ENCODE measurements at regions not wholly inside any gene's neighbourhood (a gene's known extent, or its start where the extent isn't known, plus 50 kb on each side); places are given as distances from the start of the nearest gene placed in this dataset.

GRCh38 chr12:28891126-28891525, 258.0 kb upstream of the FAR2 start:
- in situ Hi-C loops (cut with HindIII; ENCODE audit: low pct_ligation_motif_present, low pct_unique_long_range_greater_than_20kb, low sequenced_read_pairs): no loop called here
- DNase-seq: no peak

DNA sequence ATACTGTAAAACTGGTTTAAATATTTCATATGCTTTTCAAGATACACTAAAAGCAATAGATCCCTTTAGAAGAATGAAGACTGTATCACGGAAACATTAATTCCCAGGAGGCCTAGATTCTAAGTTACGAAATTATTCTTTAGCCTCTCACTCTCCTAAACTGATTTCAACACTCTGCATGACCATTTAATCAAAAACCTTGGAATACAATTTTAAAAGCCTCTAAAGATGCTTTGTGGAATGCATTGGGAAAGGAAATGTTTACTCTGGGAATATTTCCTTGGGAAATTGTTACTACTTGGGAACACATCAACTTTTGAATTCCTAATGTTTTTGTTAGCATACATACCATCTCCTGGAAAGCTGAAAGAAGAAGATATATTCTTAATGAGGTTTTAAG, 255.7 kb upstream of the FAR2 start:
- no peak for DNase-seq
- in situ Hi-C loops (cut with HindIII; ENCODE audit: low pct_ligation_motif_present, low pct_unique_long_range_greater_than_20kb, low sequenced_read_pairs): no loop called here

DNA sequence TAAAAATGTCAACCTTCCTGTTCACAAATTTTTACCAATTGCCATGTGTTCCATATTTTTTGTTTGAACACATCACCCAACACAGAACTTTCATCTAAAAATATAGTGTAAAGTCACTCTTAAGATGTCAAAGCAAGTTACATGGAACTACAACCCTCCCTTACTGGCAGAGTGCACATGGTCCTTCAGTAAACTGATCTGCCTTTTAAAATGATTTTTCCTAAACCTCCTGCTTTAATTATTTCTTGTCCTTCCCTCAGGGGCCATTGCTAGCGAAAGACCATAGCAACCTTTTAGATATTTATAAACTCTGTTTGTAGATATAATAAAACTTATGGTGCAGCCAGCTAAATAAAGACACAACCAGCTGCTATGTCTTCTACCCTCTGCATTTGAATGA, 255.2 kb upstream of the FAR2 start:
- DNase-seq: no peak
- in situ Hi-C loops (cut with HindIII; ENCODE audit: low pct_ligation_motif_present, low pct_unique_long_range_greater_than_20kb, low sequenced_read_pairs): no loop called here

- in situ Hi-C loops (cut with HindIII; ENCODE audit: low pct_ligation_motif_present, low pct_unique_long_range_greater_than_20kb, low sequenced_read_pairs): no loop called here
- no peak for DNase-seq
Observed at GRCh38 chr12:28896421-28896820, 252.7 kb upstream of the FAR2 start.

- DNase-seq: no peak
- in situ Hi-C loops (cut with HindIII; ENCODE audit: low pct_ligation_motif_present, low pct_unique_long_range_greater_than_20kb, low sequenced_read_pairs): no loop called here
Observed at GRCh38 chr12:28898038-28898437, 251.0 kb upstream of the FAR2 start.

GRCh38 chr12:28899951-28900350, 249.1 kb upstream of the FAR2 start:
- in situ Hi-C loops (cut with HindIII; ENCODE audit: low pct_ligation_motif_present, low pct_unique_long_range_greater_than_20kb, low sequenced_read_pairs): no loop called here
- no peak for DNase-seq

- in situ Hi-C loops (cut with HindIII; ENCODE audit: low pct_ligation_motif_present, low pct_unique_long_range_greater_than_20kb, low sequenced_read_pairs): no loop called here
- no peak for DNase-seq
Observed at GRCh38 chr12:28905220-28905955, 243.7 kb upstream of the FAR2 start.

DNA sequence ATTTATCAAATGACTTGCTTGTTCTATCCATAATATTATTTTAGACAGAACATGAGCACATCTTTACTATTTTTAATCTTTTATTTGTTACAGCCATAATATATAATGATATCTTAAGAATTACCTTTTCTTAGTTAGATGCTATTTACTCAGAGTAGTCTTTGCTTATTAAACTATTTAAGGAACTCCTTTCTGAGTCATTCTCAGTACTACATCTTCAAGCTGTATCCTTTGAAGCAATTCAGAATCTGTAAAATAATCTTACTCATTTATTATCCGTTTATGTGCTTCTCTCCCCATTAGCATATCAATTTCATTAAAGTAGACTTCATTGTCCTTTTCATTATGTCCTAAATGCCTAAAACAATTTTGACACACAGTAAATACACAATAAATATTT, 240.4 kb upstream of the FAR2 start:
- DNase-seq: no peak
- in situ Hi-C loops (cut with HindIII; ENCODE audit: low pct_ligation_motif_present, low pct_unique_long_range_greater_than_20kb, low sequenced_read_pairs): no loop called here

DNA sequence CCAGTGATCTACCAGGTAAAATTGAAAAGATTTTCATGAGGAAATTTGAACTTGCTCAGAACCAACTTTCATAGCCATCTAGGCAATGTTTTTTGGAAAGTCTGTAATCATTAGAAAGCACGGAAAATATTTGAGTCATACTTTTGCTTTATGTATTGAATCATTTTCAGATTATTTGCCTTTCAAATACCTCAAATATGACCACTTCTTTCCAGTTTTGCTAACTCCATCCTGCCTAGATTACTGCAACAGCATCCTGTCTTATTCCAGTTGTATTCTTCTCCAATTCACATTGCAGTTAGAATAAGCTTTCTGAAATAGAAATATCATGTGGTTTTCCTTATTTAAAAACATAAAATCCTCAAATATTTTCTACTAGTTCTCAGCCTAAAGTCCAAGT, 239.8 kb upstream of the FAR2 start:
- DNase-seq: no peak
- in situ Hi-C loops (cut with HindIII; ENCODE audit: low pct_ligation_motif_present, low pct_unique_long_range_greater_than_20kb, low sequenced_read_pairs): no loop called here

GRCh38 chr12:28925719-28926376, 223.2 kb upstream of the FAR2 start:
- in situ Hi-C loops (cut with HindIII; ENCODE audit: low pct_ligation_motif_present, low pct_unique_long_range_greater_than_20kb, low sequenced_read_pairs): no loop called here
- DNase-seq: no peak

DNA sequence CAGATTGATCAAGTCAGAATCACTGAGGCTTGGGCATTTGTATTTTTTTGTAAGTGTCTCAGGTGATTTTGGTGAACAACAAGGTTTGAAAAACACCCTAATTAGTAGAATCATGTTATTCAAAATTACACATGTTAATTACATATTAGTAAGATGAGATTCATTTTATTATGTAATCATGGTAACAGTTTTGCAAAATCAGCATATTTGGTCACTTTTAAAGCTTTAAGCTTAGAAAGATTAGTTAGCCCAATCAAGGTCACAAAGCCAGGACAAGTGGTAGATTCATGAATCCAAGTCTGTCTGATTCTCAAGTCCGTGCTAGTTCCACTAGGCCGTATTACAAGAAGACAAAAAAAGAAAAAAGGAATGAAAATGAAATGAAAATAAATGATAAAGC, 218.4 kb upstream of the FAR2 start:
- in situ Hi-C loops (cut with HindIII; ENCODE audit: low pct_ligation_motif_present, low pct_unique_long_range_greater_than_20kb, low sequenced_read_pairs): no loop called here
- no peak for DNase-seq

- DNase-seq: no peak
- in situ Hi-C loops (cut with HindIII; ENCODE audit: low pct_ligation_motif_present, low pct_unique_long_range_greater_than_20kb, low sequenced_read_pairs): no loop called here
Observed at GRCh38 chr12:28933176-28933575, 215.9 kb upstream of the FAR2 start.

- in situ Hi-C loops (cut with HindIII; ENCODE audit: low pct_ligation_motif_present, low pct_unique_long_range_greater_than_20kb, low sequenced_read_pairs): no loop called here
- DNase-seq: no peak
Observed at GRCh38 chr12:28933864-28934527, 215.1 kb upstream of the FAR2 start.

DNA sequence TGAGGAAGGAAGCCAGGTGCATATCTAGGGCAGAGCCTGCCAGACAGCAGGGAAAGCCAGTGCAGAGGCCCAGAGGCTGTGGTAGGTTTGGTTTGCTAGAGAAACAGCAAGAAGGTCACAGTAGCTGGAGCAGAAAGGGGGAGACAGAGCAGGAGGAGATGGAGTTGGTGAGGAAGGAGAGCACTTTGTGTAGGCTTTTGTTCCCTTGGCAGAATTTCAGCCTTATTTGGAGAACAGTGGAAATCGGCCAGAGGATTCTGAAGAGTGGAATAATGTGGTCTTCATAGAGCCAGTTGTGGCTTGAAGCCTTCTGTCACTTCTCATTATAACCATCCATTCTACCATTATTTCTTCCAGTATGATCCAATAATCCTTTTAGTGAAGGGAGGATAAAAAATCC, 212.9 kb upstream of the FAR2 start:
- no peak for DNase-seq
- in situ Hi-C loops (cut with HindIII; ENCODE audit: low pct_ligation_motif_present, low pct_unique_long_range_greater_than_20kb, low sequenced_read_pairs): no loop called here

DNA sequence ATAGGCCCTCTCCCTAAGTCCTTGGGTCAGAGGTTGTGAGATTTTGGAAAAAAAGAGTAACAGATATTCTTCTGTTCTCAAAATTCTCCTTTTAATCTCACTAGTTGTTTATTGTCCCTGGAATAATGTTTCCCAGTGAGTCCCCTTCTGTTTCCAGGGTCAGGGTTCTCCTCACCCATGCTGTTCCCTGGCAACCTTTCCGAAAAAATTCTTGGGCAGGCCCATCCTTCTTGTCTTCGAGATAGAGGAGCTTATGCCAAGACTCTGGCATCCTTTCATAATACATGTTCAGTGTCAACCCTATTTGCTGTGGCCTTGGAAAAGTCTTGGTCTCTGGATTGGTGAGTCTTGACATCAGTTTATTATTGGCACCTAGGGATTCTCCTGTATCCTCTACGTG, 212.4 kb upstream of the FAR2 start:
- in situ Hi-C loops (cut with HindIII; ENCODE audit: low pct_ligation_motif_present, low pct_unique_long_range_greater_than_20kb, low sequenced_read_pairs): no loop called here
- no peak for DNase-seq

- in situ Hi-C loops (cut with HindIII; ENCODE audit: low pct_ligation_motif_present, low pct_unique_long_range_greater_than_20kb, low sequenced_read_pairs): no loop called here
- no peak for DNase-seq
Observed at GRCh38 chr12:28937196-28937595, 211.9 kb upstream of the FAR2 start.

DNA sequence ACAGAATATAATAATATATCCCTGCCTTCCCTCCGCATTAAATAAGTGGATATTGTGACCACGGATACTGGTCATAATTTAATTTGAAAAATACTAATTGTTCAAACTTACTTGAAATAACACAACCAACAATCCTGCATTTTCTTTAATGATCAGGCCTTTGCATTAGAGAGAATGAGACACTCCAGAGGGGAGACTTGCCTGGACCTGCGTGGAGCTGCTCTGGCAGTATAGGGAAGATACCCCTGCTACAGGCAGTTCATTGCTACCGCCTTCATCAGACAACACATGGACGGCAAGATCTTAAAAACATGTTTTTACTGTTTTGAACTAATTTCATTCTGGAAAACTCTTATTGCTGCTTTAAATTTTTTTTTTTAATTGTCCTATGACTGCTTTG, 211.0 kb upstream of the FAR2 start:
- no peak for DNase-seq
- in situ Hi-C loops (cut with HindIII; ENCODE audit: low pct_ligation_motif_present, low pct_unique_long_range_greater_than_20kb, low sequenced_read_pairs): no loop called here

GRCh38 chr12:28938581-28939235, 210.4 kb upstream of the FAR2 start:
- no peak for DNase-seq
- in situ Hi-C loops (cut with HindIII; ENCODE audit: low pct_ligation_motif_present, low pct_unique_long_range_greater_than_20kb, low sequenced_read_pairs): no loop called here

DNA sequence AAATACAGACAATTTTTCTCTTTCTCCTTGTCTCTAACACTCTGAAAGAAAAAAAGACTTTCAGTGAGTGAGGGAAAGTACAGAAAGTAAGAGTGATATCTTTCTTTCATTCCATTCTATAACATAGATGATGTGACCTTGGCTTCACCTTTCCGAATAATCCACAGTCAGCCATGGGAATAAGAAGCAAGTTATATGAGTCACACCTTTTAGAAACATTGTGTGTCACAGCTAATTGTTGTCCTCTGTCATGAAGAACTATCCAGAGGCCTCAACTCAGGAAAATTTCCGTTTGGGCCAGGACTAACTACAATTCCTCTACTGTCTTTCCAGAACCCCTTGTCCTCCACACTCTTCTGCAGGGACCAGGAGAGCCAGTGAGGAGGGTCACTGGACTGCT, 209.7 kb upstream of the FAR2 start:
- in situ Hi-C loops (cut with HindIII; ENCODE audit: low pct_ligation_motif_present, low pct_unique_long_range_greater_than_20kb, low sequenced_read_pairs): no loop called here
- no peak for DNase-seq
